Mesenchymal stem cell (in vitro differentiated cells and primary cell): ENCODE measurements at regions not wholly inside any gene's neighbourhood (a gene's known extent, or its start where the extent isn't known, plus 50 kb on each side); places are given as distances from the start of the nearest gene placed in this dataset.
A peak's percentile ranks its signal among the peaks of the same experiment; 100 is the strongest.

Source experiments
- DNase-seq: peaks from one replicate; pipeline ENCODE4 v3.0.0-alpha.2; 2013
- H2AFZ ChIP-seq: one replicate; pipeline ENCODE4 v1.6.1; 2013; ENCODE audit warnings: low read depth, mild to moderate bottlenecking, control low read depth, inconsistent platforms, low read length, moderate library complexity
- H2AK5ac ChIP-seq: 2 replicates; pipeline ENCODE4 v1.6.1; 2013; ENCODE audit warnings: low read length, moderate library complexity, mild to moderate bottlenecking, inconsistent platforms; ENCODE audit not compliant: severe bottlenecking
- H2BK120ac ChIP-seq: one replicate; pipeline ENCODE4 v1.6.1; 2013; ENCODE audit warnings: low read depth, mild to moderate bottlenecking, inconsistent platforms, low read length, moderate library complexity
- H2BK12ac ChIP-seq, 2 experiments: one replicate each; pipeline ENCODE4 v1.6.1; 2013; ENCODE audit warnings: inconsistent platforms in 2 of 2, low read length in 2 of 2, mild to moderate bottlenecking in 2 of 2, moderate library complexity in 2 of 2, control low read depth in 1 of 2
- H2BK15ac ChIP-seq: one replicate; pipeline ENCODE4 v1.6.1; 2013; ENCODE audit warnings: mild to moderate bottlenecking, low read depth, inconsistent platforms; ENCODE audit not compliant: poor library complexity, severe bottlenecking
- H2BK5ac ChIP-seq: 2 replicates; pipeline ENCODE4 v1.6.1; 2013; ENCODE audit warnings: low read depth, mild to moderate bottlenecking, low read length, control low read depth, inconsistent platforms; ENCODE audit not compliant: poor library complexity, severe bottlenecking
- H3K14ac ChIP-seq, 2 experiments: one replicate each; pipeline ENCODE4 v1.6.1; 2013; ENCODE audit warnings: inconsistent platforms in 2 of 2, low read length in 2 of 2, control low read depth in 1 of 2, mild to moderate bottlenecking in 1 of 2, moderate library complexity in 1 of 2
- H3K18ac ChIP-seq, 2 experiments: one replicate each; pipeline ENCODE4 v1.6.1; 2013; ENCODE audit warnings: inconsistent platforms in 2 of 2, low read length in 2 of 2, control low read depth in 1 of 2, low read depth in 1 of 2, mild to moderate bottlenecking in 1 of 2
- H3K23ac ChIP-seq, 2 experiments: one replicate each; pipeline ENCODE4 v1.6.1; 2013; ENCODE audit warnings: inconsistent platforms in 2 of 2, low read length in 2 of 2, mild to moderate bottlenecking in 2 of 2, moderate library complexity in 2 of 2, control low read depth in 1 of 2
- H3K27ac ChIP-seq: 2 replicates; pipeline ENCODE4 v1.5.1; 2013; ENCODE audit warnings: mild to moderate bottlenecking, moderate library complexity, low read length, control low read depth, inconsistent platforms; ENCODE audit not compliant: poor library complexity, severe bottlenecking
- H3K27me3 ChIP-seq, 2 experiments: 2 replicates each; pipeline versions ENCODE4 v1.6.1 to v1.7.0; 2013; ENCODE audit warnings: low read length in 2 of 2, mild to moderate bottlenecking in 2 of 2, moderate library complexity in 2 of 2, control low read depth in 1 of 2, inconsistent platforms in 1 of 2; ENCODE audit not compliant: control insufficient read depth in 1 of 2, insufficient read depth in 1 of 2
- H3K36me3 ChIP-seq, 2 experiments: 2 replicates each; pipeline versions ENCODE4 v1.6.1 to v1.7.0; 2013; ENCODE audit warnings: low read length in 2 of 2, control low read depth in 1 of 2, inconsistent platforms in 1 of 2, low read depth in 1 of 2, mild to moderate bottlenecking in 1 of 2; ENCODE audit not compliant: insufficient read depth in 2 of 2, control insufficient read depth in 1 of 2
- H3K4ac ChIP-seq, 2 experiments: one replicate each; pipeline ENCODE4 v1.6.1; 2013; ENCODE audit warnings: inconsistent platforms in 2 of 2, low read length in 2 of 2, mild to moderate bottlenecking in 2 of 2, moderate library complexity in 2 of 2, control low read depth in 1 of 2, low read depth in 1 of 2
- H3K4me1 ChIP-seq: 2 replicates; pipeline ENCODE4 v1.6.1; 2013; ENCODE audit warnings: low read depth, low read length, control low read depth; ENCODE audit not compliant: control insufficient read depth, insufficient read depth
- H3K4me2 ChIP-seq: 2 replicates; pipeline ENCODE4 v1.6.1; 2013; ENCODE audit warnings: low read length, mild to moderate bottlenecking, inconsistent platforms; ENCODE audit not compliant: poor library complexity, severe bottlenecking
- H3K4me3 ChIP-seq, 2 experiments: 2 replicates each; pipeline versions ENCODE4 v1.5.1 to v1.7.0; 2013; ENCODE audit warnings: low read length in 2 of 2, mild to moderate bottlenecking in 2 of 2, control low read depth in 1 of 2, low read depth in 1 of 2; ENCODE audit not compliant: insufficient read depth in 1 of 2
- H3K79me1 ChIP-seq: replicated peaks from 2 replicates; pipeline ENCODE4 v1.6.1; 2013; ENCODE audit warnings: mild to moderate bottlenecking, control low read depth, low read length, inconsistent platforms; ENCODE audit not compliant: poor library complexity, severe bottlenecking
- H3K9ac ChIP-seq: 2 replicates; pipeline ENCODE4 v1.7.0; 2013; ENCODE audit warnings: mild to moderate bottlenecking, low read length, moderate library complexity
- H3K9me3 ChIP-seq: 2 replicates; pipeline ENCODE4 v1.7.0; 2013; ENCODE audit warnings: mild to moderate bottlenecking, low read length; ENCODE audit not compliant: control insufficient read depth
- H4K8ac ChIP-seq: one replicate; pipeline ENCODE4 v1.6.1; 2013; ENCODE audit warnings: inconsistent platforms, mild to moderate bottlenecking, low read length, moderate library complexity
- H4K91ac ChIP-seq: one replicate; pipeline ENCODE4 v1.6.1; 2013; ENCODE audit warnings: mild to moderate bottlenecking, low read length, inconsistent platforms
- WGBS: methylation state at CpG from one replicate; pipeline ENCODE4 v1.1.7; 2013; ENCODE audit warnings: mixed read lengths; 5-methylcytosine and 5-hydroxymethylcytosine counted together

- H2BK5ac ChIP-seq = no peak overlapping the region
- no peak overlapping the region for H3K14ac ChIP-seq
- no peaks in the 10 kb centered on the region for H3K9me3 ChIP-seq
- DNase-seq = no peak
- H3K36me3 ChIP-seq = no peaks in the 10 kb centered on the region
- H4K91ac ChIP-seq = no peak overlapping the region
- no peak overlapping the region for H2AK5ac ChIP-seq
- H3K18ac ChIP-seq = no peak overlapping the region
- H3K27ac ChIP-seq = no peak overlapping the region
- H2BK15ac ChIP-seq = no peak overlapping the region
- H2BK120ac ChIP-seq = no peak overlapping the region
- H3K4me2 ChIP-seq = no peak overlapping the region
- H4K8ac ChIP-seq = no peak overlapping the region
- no peaks in the 10 kb centered on the region for H3K79me1 ChIP-seq
- H3K4me3 ChIP-seq = no peak overlapping the region
- H3K4ac ChIP-seq = no peak overlapping the region
- peak overlapping the region; percentile 52 for H3K9ac ChIP-seq
- H2AFZ ChIP-seq = no peak overlapping the region
- H3K4me1 ChIP-seq = no peaks in the 10 kb centered on the region
- no peak overlapping the region for H3K23ac ChIP-seq
- no peak overlapping the region for H2BK12ac ChIP-seq
- no peaks in the 10 kb centered on the region for H3K27me3 ChIP-seq
Observed at GRCh38 chr2:181319286-181319685, 137.9 kb upstream of the ITGA4 start.

- no peak overlapping the region for H4K8ac ChIP-seq
Observed at GRCh38 chr2:181320638-181321037, 136.5 kb upstream of the ITGA4 start.

GRCh38 chr2:181324912-181325311 lies 132.3 kb upstream of the ITGA4 start:
- H2BK120ac ChIP-seq = no peak overlapping the region
- no peak overlapping the region for H2BK12ac ChIP-seq
- H3K4me2 ChIP-seq = no peak overlapping the region
- no peaks in the 10 kb centered on the region for H3K36me3 ChIP-seq
- H3K27ac ChIP-seq = no peak overlapping the region
- no peaks in the 10 kb centered on the region for H3K9me3 ChIP-seq
- no peaks in the 10 kb centered on the region for H3K79me1 ChIP-seq
- no peak for DNase-seq
- H3K27me3 ChIP-seq = no peaks in the 10 kb centered on the region
- H3K4me1 ChIP-seq = no peaks in the 10 kb centered on the region
- H3K9ac ChIP-seq = no peak overlapping the region
- H3K14ac ChIP-seq = no peak overlapping the region
- H3K18ac ChIP-seq = no peak overlapping the region
- H3K4me3 ChIP-seq = no peak overlapping the region
- no peak overlapping the region for H2AFZ ChIP-seq
- H3K23ac ChIP-seq = no peak overlapping the region
- H2BK15ac ChIP-seq = no peak overlapping the region
- no peak overlapping the region for H2BK5ac ChIP-seq
- no peak overlapping the region for H4K91ac ChIP-seq
- no peak overlapping the region for H2AK5ac ChIP-seq
- H4K8ac ChIP-seq = no peak overlapping the region
- H3K4ac ChIP-seq = no peak overlapping the region

More at GRCh38 chr2:181320638-181321037, 136.5 kb upstream of the ITGA4 start:
- Histone ChIP-seq H3K4me3 (no peak overlapping the region), H3K36me3 (no peaks in the 10 kb centered on the region), H3K79me1 (no peaks in the 10 kb centered on the region), H3K9me3 (no peaks in the 10 kb centered on the region), H3K9ac (no peak overlapping the region), H3K4me2 (no peak overlapping the region), H3K27me3 (no peaks in the 10 kb centered on the region), H2BK120ac (no peak overlapping the region), H2BK5ac (no peak overlapping the region), H3K27ac (no peak overlapping the region), H3K4me1 (no peaks in the 10 kb centered on the region), H3K18ac (no peak overlapping the region), H4K91ac (no peak overlapping the region), H2AFZ (no peak overlapping the region), H2AK5ac (no peak overlapping the region), H3K23ac (no peak overlapping the region), H3K14ac (no peak overlapping the region), H2BK12ac (no peak overlapping the region), H2BK15ac (no peak overlapping the region), H3K4ac (no peak overlapping the region)
- WGBS = 100% methylated on average over 2 of the region's 2 CpGs
- no peak for DNase-seq

- no peak overlapping the region for H4K91ac ChIP-seq
Observed at GRCh38 chr2:181326661-181327060, 130.5 kb upstream of the ITGA4 start.

More at GRCh38 chr2:181326661-181327060, 130.5 kb upstream of the ITGA4 start:
- Histone ChIP-seq H2AFZ (no peak overlapping the region), H3K79me1 (no peaks in the 10 kb centered on the region), H2BK12ac (no peak overlapping the region), H2AK5ac (no peak overlapping the region), H3K4me3 (no peak overlapping the region), H3K9me3 (no peaks in the 10 kb centered on the region), H3K18ac (no peak overlapping the region), H3K4me1 (no peaks in the 10 kb centered on the region), H3K14ac (no peak overlapping the region), H3K4ac (no peak overlapping the region), H3K36me3 (no peaks in the 10 kb centered on the region), H2BK120ac (no peak overlapping the region), H2BK15ac (no peak overlapping the region), H3K9ac (no peak overlapping the region), H3K27ac (no peak overlapping the region), H2BK5ac (no peak overlapping the region), H3K4me2 (no peak overlapping the region), H3K23ac (no peak overlapping the region), H3K27me3 (no peaks in the 10 kb centered on the region), H4K8ac (no peak overlapping the region)
- no peak for DNase-seq
- 100% methylated on average over 1 of the region's 2 CpGs for WGBS
